ENCODE measurements at regions not wholly inside any gene's neighbourhood (a gene's known extent, or its start where the extent isn't known, plus 50 kb on each side); places are given as distances from the start of the nearest gene placed in this dataset.

- no peak for ATAC-seq
- DNase-seq: no peak
- TF ChIP-seq CTCF (IDR thresholded peaks at IDR 0.05): no peak
- no peak overlapping the region for H3K4me3 ChIP-seq
- H3K27ac ChIP-seq: no peak overlapping the region
- H3K4me1 ChIP-seq: no peaks in the 10 kb centered on the region
- no peaks in the 10 kb centered on the region for H3K27me3 ChIP-seq
- intact Hi-C loops (cut with DNase I): no loop called here
- no peaks in the 10 kb centered on the region for H3K36me3 ChIP-seq
- no peaks in the 10 kb centered on the region for H3K9me3 ChIP-seq
Measured at GRCh38 chr4:56092540-56092939, 143.8 kb downstream of the CEP135 start.

GRCh38 chr4:56086561-56086960 lies 137.8 kb downstream of the CEP135 start:
- TF ChIP-seq CTCF (IDR thresholded peaks at IDR 0.05): no peak
- no peak overlapping the region for H3K4me3 ChIP-seq
- intact Hi-C loops (cut with DNase I): no loop called here
- no peaks in the 10 kb centered on the region for H3K36me3 ChIP-seq
- no peaks in the 10 kb centered on the region for H3K27me3 ChIP-seq
- H3K27ac ChIP-seq: no peak overlapping the region
- DNase-seq: no peak
- no peak for ATAC-seq
- no peaks in the 10 kb centered on the region for H3K4me1 ChIP-seq
- H3K9me3 ChIP-seq: no peaks in the 10 kb centered on the region

GRCh38 chr4:56086073-56086541 lies 137.4 kb downstream of the CEP135 start:
- ATAC-seq (no peak), DNase-seq (no peak)
- Histone ChIP-seq H3K9me3 (no peaks in the 10 kb centered on the region), H3K27ac (no peak overlapping the region), H3K27me3 (no peaks in the 10 kb centered on the region), H3K36me3 (no peaks in the 10 kb centered on the region), H3K4me3 (no peak overlapping the region), H3K4me1 (no peaks in the 10 kb centered on the region)
- intact Hi-C loops (cut with DNase I): no loop called here
- no peak for TF ChIP-seq CTCF (IDR thresholded peaks at IDR 0.05)

DNA sequence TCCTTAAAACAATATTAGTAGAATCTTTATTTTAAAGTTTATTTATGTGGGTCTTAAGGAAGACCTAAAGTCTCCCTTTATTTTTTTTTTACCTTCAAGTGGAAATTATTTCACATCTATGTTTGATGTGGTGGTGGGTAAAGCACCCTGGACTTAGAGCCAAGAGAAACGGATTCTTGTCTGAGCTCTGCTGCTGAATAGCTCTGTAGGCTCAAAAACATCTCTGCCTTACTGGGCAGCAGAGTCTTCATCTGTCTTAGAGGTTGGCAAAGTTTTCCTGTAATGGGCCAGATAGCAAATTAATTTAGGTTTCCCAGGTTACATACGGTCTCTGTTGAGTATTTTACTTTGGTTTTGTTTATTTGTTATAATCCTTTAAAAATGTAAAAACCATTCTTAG lies 136.5 kb downstream of the CEP135 start:
- Histone ChIP-seq H3K36me3 (no peaks in the 10 kb centered on the region), H3K4me1 (no peaks in the 10 kb centered on the region), H3K9me3 (no peaks in the 10 kb centered on the region), H3K4me3 (no peak overlapping the region), H3K27ac (no peak overlapping the region), H3K27me3 (no peaks in the 10 kb centered on the region)
- TF ChIP-seq CTCF (IDR thresholded peaks at IDR 0.05): no peak
- intact Hi-C loops (cut with DNase I): no loop called here
- DNase-seq (no peak), ATAC-seq (no peak)

DNA sequence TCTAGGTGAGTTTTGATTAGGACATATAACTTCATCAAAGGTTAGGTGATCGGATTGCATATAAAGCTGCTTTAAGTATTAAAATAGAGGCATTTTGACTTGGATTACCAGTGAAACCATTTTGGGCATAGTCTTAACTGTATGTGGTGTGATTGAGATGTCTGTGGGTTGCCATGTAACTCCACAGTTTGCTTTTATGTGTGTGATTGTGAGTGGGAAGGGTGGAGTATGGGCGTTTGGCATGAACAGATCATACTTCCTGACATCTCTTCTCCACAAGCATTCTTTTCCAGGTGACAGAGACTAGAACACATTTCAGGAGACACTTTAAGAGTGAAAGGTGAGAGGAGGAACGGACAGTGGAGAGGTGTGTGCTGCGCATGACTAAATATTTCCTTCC lies 136.1 kb downstream of the CEP135 start:
- no peaks in the 10 kb centered on the region for H3K36me3 ChIP-seq
- no peak for TF ChIP-seq CTCF (IDR thresholded peaks at IDR 0.05)
- no peaks in the 10 kb centered on the region for H3K27me3 ChIP-seq
- ATAC-seq (no peak), DNase-seq (no peak)
- H3K4me3 ChIP-seq: no peak overlapping the region
- no peak overlapping the region for H3K27ac ChIP-seq
- intact Hi-C loops (cut with DNase I): no loop called here
- H3K9me3 ChIP-seq: no peaks in the 10 kb centered on the region
- no peaks in the 10 kb centered on the region for H3K4me1 ChIP-seq

Measured in upper lobe of right lung (tissue), 1 donor.